SK-N-SH treated with all-trans-retinoic acid at 6 μM for 48 hours (cell line): ENCODE measurements at regions not wholly inside any gene's neighbourhood (a gene's known extent, or its start where the extent isn't known, plus 50 kb on each side); places are given as distances from the start of the nearest gene placed in this dataset.
"Not testable (repeated sequence)": the region's sequence is repeated elsewhere in the genome, so short reads cannot be mapped to it uniquely, and the experiment has no call there.

ENCODE experiments used
- CREB5 ChIP-seq: fragments of 250-450 bp; sonication (Bioruptor Pico); IDR thresholded peaks from 2 replicates; pipeline ENCODE4 v1.5.1; 2020; ENCODE audit warnings: low read depth, mild to moderate bottlenecking, moderate library complexity
- ESRRG ChIP-seq: fragments of 250-450 bp; sonication (Bioruptor Pico); IDR thresholded peaks from 2 replicates; pipeline ENCODE4 v1.6.1; 2021; ENCODE audit warnings: mild to moderate bottlenecking
- ISL1 ChIP-seq: fragments of 250-450 bp; sonication (Bioruptor Pico); IDR thresholded peaks from 2 replicates; pipeline ENCODE4 v2.1.2; 2022; ENCODE audit warnings: mild to moderate bottlenecking, moderate library complexity
- OSR1 ChIP-seq: fragments of 250-450 bp; sonication (Bioruptor Pico); IDR thresholded peaks from 2 replicates; pipeline ENCODE4 v1.8.0; 2022; ENCODE audit warnings: moderate library complexity, mild to moderate bottlenecking, inconsistent platforms
- PATZ1 ChIP-seq: fragments of 250-450 bp; sonication (Bioruptor Pico); IDR thresholded peaks from 2 replicates; pipeline ENCODE4 v1.8.0; 2020; ENCODE audit warnings: mild to moderate bottlenecking, moderate library complexity, borderline replicate concordance
- PPARA ChIP-seq: fragments of 250-450 bp; sonication (Bioruptor Pico); IDR thresholded peaks from 2 replicates; pipeline ENCODE4 v1.5.0; 2020; ENCODE audit warnings: mild to moderate bottlenecking, borderline replicate concordance
- RARB ChIP-seq: fragments of 250-450 bp; sonication (Bioruptor Pico); IDR thresholded peaks from 2 replicates; pipeline ENCODE4 v1.8.0; 2021; ENCODE audit warnings: mild to moderate bottlenecking, moderate library complexity
- TOX ChIP-seq: fragments of 250-450 bp; sonication (Bioruptor Pico); IDR thresholded peaks from 2 replicates; pipeline ENCODE4 v1.8.0; 2021; ENCODE audit warnings: mild to moderate bottlenecking, moderate library complexity, borderline replicate concordance
- ZC3H10 ChIP-seq: fragments of 250-450 bp; sonication (Bioruptor Pico); IDR thresholded peaks from 2 replicates; pipeline ENCODE4 v1.5.1; 2021; ENCODE audit warnings: mild to moderate bottlenecking, moderate library complexity
- ZFP3 ChIP-seq: fragments of 250-450 bp; sonication (Bioruptor Pico); IDR thresholded peaks from 2 replicates; pipeline ENCODE4 v1.5.0; 2020; ENCODE audit warnings: mild to moderate bottlenecking, moderate library complexity
- ZFP30 ChIP-seq: fragments of 450-650 bp; formaldehyde crosslinking; IDR thresholded peaks from 2 replicates; pipeline ENCODE4 v1.5.0; 2022; ENCODE audit warnings: mild to moderate bottlenecking, moderate library complexity
- ZNF70 ChIP-seq: fragments of 450-650 bp; formaldehyde crosslinking; IDR thresholded peaks from 2 replicates; pipeline ENCODE4 v1.5.0; 2020; ENCODE audit warnings: mild to moderate bottlenecking, moderate library complexity
- ZNF8 ChIP-seq: fragments of 450-650 bp; formaldehyde crosslinking; IDR thresholded peaks from 2 replicates; pipeline ENCODE4 v1.5.0; 2020; ENCODE audit warnings: mild to moderate bottlenecking, moderate library complexity

- not testable (repeated sequence) for TF ChIP-seq CREB5 (CRISPR knock-in tag); TOX; ZFP3 (CRISPR knock-in tag); PPARA; ZC3H10 (CRISPR knock-in tag); RARB (CRISPR knock-in tag); ESRRG (CRISPR knock-in tag); ISL1; ZNF8 (CRISPR knock-in tag); ZNF70; ZFP30 (CRISPR knock-in tag); OSR1; PATZ1 (CRISPR knock-in tag)
Observed at GRCh38 chr6:9725776-9726175, 689.1 kb downstream of the TFAP2A start.
